Spleen (tissue), 7 donors: ENCODE measurements at regions not wholly inside any gene's neighbourhood (a gene's known extent, or its start where the extent isn't known, plus 50 kb on each side); places are given as distances from the start of the nearest gene placed in this dataset.

ENCODE experiments used
- CTCF ChIP-seq, 11 experiments: fragments of 200-600 bp in 7 of 11; fragments of 450-650 bp in 4 of 11; sonication (generic) in 4 of 11; IDR thresholded peaks in 8 of 11; conservative IDR thresholded peaks in 3 of 11; 1 replicate in 7 of 11; 2 replicates in 4 of 11; pipeline versions ENCODE4 v1.4.0 to v1.8.0; 2016 to 2021; ENCODE audit warnings: antibody characterized with exemption in 11 of 11, inconsistent platforms in 4 of 11, mild to moderate bottlenecking in 1 of 11
- POLR2A ChIP-seq, 3 donors: fragments of 450-650 bp; IDR thresholded peaks; one replicate each; pipeline ENCODE4 v1.5.1; 2017; ENCODE audit warnings: antibody characterized with exemption in 3 of 3, mild to moderate bottlenecking in 1 of 3
- POLR2AphosphoS5 ChIP-seq, 3 donors: sonication (generic); formaldehyde crosslinking; IDR thresholded peaks; one replicate each; pipeline ENCODE4 v1.5.1; 2017; ENCODE audit warnings: antibody characterized with exemption in 3 of 3
- donor health status: DM: no; HTN: no; CAD: no; lungs with moderate emphysema.
- donor health status: DM: no; HTN: no; CAD: no.
- donor health status: DM: no; HTN: no; CAD: no.

- TF ChIP-seq CTCF (IDR thresholded peaks at IDR 0.05 in 8 of 11, conservative IDR thresholded peaks at IDR 0.05 in 3 of 11) (no peak), POLR2A (IDR thresholded peaks at IDR 0.05) (no peak), POLR2AphosphoS5 (IDR thresholded peaks at IDR 0.05) (no peak)
Observed at GRCh38 chr5:126172812-126173211, 250.4 kb upstream of the GRAMD2B start.
